ENCODE measurements at regions not wholly inside any gene's neighbourhood (a gene's known extent, or its start where the extent isn't known, plus 50 kb on each side); places are given as distances from the start of the nearest gene placed in this dataset.

GRCh38 chr1:239301251-239301650 lies 85.1 kb upstream of the CHRM3 start:
- Histone ChIP-seq H3K27ac (no peak overlapping the region), H3K4me1 (no peaks in the 10 kb centered on the region), H3K27me3 (no peaks in the 10 kb centered on the region), H3K9me3 (no peaks in the 10 kb centered on the region), H3K4me3 (no peak overlapping the region), H3K36me3 (no peaks in the 10 kb centered on the region)
- no peak for ATAC-seq
- WGBS, 2 donors (ENCODE audit: low coverage in 1 of 2): 97 to 100% methylated on average over 2 of the region's 3 CpGs
- TF ChIP-seq POLR2AphosphoS5 (IDR thresholded peaks at IDR 0.05): no peak
- TF ChIP-seq EP300 (IDR thresholded peaks at IDR 0.05): no peak
- no peak for TF ChIP-seq POLR2A (IDR thresholded peaks at IDR 0.05)
- no peak for TF ChIP-seq CTCF (IDR thresholded peaks at IDR 0.05)

- ATAC-seq: no peak
- no peak overlapping the region for H3K27ac ChIP-seq
- TF ChIP-seq POLR2AphosphoS5 (IDR thresholded peaks at IDR 0.05): no peak
- TF ChIP-seq POLR2A (IDR thresholded peaks at IDR 0.05): no peak
- no peak for TF ChIP-seq EP300 (IDR thresholded peaks at IDR 0.05)
- no peak for TF ChIP-seq CTCF (IDR thresholded peaks at IDR 0.05)
- no peak overlapping the region for H3K4me3 ChIP-seq
- H3K4me1 ChIP-seq: no peaks in the 10 kb centered on the region
- no peaks in the 10 kb centered on the region for H3K27me3 ChIP-seq
- WGBS, 2 donors (ENCODE audit: low coverage in 1 of 2): 92% methylated on average over 6 to 7 of the region's 7 CpGs
- H3K9me3 ChIP-seq: no peaks in the 10 kb centered on the region
- H3K36me3 ChIP-seq: no peaks in the 10 kb centered on the region
Measured at GRCh38 chr1:239297910-239298309, 88.5 kb upstream of the CHRM3 start.

- peaks cover 0 to 10% (median 5%) of the 10 kb centered on the region in 3 donors for H3K4me1 ChIP-seq
- no peaks in the 10 kb centered on the region for H3K27me3 ChIP-seq
- 45 to 51% methylated on average over 7 of the region's 7 CpGs for WGBS, 2 donors (ENCODE audit: low coverage in 1 of 2)
- no peak for TF ChIP-seq EP300 (IDR thresholded peaks at IDR 0.05)
- TF ChIP-seq CTCF (IDR thresholded peaks at IDR 0.05): no peak
- TF ChIP-seq POLR2A (IDR thresholded peaks at IDR 0.05): no peak
- TF ChIP-seq POLR2AphosphoS5 (IDR thresholded peaks at IDR 0.05): no peak
- no peak overlapping the region for H3K27ac ChIP-seq
- no peaks in the 10 kb centered on the region for H3K36me3 ChIP-seq
- H3K9me3 ChIP-seq: no peaks in the 10 kb centered on the region
- H3K4me3 ChIP-seq: no peak overlapping the region
- ATAC-seq: no peak
Measured at GRCh38 chr1:239293350-239294110, 92.8 kb upstream of the CHRM3 start.

- no peak for TF ChIP-seq POLR2AphosphoS5 (IDR thresholded peaks at IDR 0.05)
- TF ChIP-seq EP300 (IDR thresholded peaks at IDR 0.05): no peak
- no peak for TF ChIP-seq POLR2A (IDR thresholded peaks at IDR 0.05)
- no peak for TF ChIP-seq CTCF (IDR thresholded peaks at IDR 0.05)
- Histone ChIP-seq H3K36me3 (no peaks in the 10 kb centered on the region), H3K9me3 (no peaks in the 10 kb centered on the region), H3K4me3 (no peak overlapping the region), H3K27me3 (no peaks in the 10 kb centered on the region), H3K27ac (no peak overlapping the region), H3K4me1 (peaks cover 0 to 10% (median 5%) of the 10 kb centered on the region in 3 donors)
- no peak for ATAC-seq
- 21 to 22% methylated on average over 1 of the region's 1 CpG for WGBS, 2 donors (ENCODE audit: low coverage in 1 of 2)
Measured at GRCh38 chr1:239288820-239289554, 97.4 kb upstream of the CHRM3 start.
